Globus pallidus (tissue), 1 donor: ENCODE measurements at regions not wholly inside any gene's neighbourhood (a gene's known extent, or its start where the extent isn't known, plus 50 kb on each side); places are given as distances from the start of the nearest gene placed in this dataset.
"Not testable (repeated sequence)": the region's sequence is repeated elsewhere in the genome, so short reads cannot be mapped to it uniquely, and the experiment has no call there.

ENCODE experiments used
- DNase-seq: peaks from one replicate; pipeline ENCODE4 v3.0.0-alpha.2; 2015; ENCODE audit warnings: low spot score

DNA sequence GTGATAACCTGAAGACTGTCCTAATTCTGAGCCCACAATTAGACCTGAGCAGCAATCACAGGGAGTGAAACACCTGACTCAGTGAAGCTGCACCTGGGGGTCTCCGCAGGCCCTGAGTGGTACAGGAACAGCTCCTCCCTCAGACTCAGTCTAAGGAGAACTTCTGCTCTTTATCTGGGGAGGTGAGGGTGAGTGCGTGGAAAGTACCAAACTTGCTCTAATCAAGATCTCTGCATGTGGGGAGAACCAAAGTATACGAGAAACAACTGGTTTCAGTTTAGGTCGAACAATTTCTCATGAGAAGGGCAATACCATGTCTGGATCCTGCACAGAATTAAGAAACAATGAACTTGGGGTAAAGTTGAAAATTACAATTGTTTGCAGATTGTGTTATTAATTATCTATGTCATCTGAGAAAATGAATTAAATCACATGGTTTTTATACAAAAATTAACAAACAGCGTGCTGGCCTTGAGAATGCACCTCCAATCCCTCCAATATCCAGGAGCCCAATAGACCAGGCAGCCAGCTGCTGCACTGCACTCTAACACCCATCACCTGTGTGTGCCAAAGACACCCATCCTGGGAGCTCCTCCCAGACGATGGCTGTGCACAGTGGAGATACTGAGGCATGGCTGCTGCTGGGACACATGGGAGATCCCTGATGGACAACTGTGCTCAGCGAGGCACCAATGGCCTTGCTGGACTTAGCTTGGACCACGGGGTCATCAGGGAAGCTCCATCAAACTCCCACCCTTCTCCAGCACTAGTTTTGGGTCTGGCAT, 828.8 kb downstream of the TMEM121 start:
- not testable (repeated sequence) for DNase-seq

DNA sequence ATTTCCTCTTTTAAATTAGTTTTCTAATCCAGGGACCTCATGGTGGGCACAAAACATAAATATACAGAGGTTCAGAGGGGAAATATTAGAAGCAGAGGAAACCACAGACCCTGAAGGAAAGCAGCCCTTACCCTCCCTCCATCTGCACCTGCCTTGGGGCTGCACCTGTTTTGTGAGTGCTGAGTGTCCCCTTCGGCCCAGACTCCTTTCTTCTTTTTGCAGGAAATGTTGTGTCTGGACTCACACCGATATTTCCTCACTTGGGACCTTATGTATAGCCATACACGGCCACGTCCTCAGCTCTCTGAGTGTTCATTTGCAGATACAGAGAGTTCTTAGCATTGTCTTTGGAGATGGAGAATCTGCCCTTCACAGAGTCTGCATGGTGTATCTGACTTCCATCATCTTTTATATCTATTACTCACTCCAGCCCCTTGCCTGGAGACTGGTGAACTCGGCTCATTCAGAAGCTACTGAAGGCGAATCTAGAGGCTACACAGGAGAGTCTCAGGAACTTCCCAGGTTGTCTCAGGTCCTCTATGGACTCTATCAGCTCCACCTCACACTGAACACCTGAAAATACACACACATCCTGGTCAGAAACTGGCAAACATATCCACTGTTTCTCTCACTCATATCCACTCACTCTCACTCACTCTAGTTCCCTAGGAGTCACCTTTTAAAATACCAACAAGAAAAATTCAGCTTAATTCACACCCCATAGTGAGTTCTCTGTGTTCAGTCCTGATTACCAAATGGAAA, 829.7 kb downstream of the TMEM121 start:
- not testable (repeated sequence) for DNase-seq

DNA sequence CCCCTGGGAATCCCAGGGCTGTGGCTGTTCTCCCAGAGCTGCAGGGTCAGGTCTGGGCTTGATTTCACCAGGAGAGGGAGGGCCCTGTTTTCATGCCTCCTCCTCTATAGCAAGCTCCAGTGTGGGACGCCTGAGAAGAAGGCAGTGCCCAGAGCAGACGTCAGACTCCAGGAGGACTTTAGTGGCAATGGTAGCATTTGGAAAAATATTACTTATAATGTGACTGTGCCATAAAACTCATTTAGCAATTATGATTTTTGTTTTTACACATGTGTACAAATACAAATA, 830.2 kb downstream of the TMEM121 start:
- not testable (repeated sequence) for DNase-seq

DNA sequence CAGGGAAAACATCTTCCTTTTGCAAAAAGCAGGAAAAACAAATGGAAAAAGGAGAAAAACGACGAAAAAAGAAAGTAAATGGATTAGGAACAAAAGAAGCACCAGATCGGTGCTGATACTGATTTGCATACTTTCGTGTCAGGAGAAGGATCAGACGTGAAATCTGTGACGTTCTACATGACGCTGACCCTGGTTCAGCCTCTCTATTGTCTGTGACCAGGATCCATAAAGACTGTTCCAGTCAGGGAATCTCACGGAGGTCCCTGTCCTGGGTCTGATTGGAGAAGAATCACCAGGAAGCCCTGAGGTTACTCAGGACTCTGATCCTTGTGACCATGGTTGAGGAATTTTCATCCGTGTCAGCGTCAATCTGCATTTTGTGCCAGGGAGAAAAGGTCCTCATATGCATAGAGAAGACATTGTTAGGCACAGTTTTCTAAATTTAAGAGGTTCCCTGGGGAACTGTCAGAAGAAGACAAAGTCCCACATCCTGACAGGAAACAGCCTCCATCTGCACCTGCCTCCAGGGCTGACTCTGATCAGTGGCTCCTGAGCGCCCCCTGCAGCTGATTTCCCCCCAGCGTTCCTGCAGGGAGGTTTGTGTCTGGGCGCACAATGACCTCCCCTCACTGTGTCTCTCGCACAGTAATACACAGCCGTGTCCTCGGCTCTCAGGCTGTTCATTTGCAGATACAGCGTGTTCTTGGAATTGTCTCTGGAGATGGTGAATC, 832.9 kb downstream of the TMEM121 start:
- not testable (repeated sequence) for DNase-seq

DNA sequence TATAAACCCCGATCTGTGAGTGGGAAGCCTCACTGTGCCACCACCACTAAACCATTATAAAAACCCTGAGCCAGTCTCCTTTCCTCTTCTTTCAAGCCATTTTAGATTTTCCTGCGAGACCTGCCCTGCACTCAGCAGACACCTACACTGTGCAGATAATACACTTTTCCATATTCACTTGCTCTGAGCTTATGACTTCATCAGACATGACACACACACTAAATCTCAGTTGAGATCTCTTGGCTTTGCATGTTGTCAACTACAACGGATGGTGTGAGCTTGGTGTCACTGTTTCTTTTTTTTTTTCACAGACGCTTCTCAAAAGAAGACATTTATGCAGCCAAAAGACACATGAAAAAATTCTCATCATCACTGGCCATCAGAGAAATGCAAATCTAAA, 839.0 kb downstream of the TMEM121 start:
- DNase-seq: not testable (repeated sequence)

DNA sequence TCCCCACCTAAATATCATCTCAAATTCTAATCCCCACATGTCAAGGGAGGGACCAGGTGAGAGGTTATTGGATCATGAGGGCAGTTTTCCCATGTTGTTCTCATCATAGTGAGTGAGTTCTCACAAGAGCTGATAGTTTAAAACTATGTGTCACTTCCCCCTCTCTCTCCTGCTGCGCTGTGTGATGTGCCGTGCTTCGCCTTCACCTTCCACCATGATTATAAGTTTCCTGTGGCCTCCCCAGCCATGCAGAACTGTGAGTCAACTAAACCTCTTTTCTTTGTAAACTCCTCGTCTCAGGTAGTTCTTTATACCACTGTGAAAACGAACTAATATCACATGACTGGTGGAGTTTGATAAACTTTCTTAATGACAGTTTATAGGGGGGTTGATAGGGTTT, 839.5 kb downstream of the TMEM121 start:
- not testable (repeated sequence) for DNase-seq

DNA sequence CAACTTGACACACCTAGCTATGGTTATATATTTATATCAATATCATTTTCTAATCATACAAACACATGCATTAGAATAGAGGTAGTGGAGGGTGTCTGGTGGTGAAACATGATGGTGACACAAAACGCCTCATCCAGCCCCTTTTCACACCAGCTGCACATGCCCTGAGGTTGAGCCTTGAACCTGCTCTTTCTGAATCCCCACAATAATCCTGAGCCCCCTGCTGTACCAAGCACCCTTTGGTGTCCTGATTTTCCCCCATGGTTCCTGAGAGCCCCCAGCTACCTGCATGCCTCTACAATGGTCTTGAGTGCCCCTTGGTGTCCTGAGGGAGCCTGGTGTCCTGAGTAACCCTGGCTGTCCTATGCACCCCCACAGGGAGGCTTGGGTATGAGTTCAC, 840.6 kb downstream of the TMEM121 start:
- DNase-seq: not testable (repeated sequence)

DNA sequence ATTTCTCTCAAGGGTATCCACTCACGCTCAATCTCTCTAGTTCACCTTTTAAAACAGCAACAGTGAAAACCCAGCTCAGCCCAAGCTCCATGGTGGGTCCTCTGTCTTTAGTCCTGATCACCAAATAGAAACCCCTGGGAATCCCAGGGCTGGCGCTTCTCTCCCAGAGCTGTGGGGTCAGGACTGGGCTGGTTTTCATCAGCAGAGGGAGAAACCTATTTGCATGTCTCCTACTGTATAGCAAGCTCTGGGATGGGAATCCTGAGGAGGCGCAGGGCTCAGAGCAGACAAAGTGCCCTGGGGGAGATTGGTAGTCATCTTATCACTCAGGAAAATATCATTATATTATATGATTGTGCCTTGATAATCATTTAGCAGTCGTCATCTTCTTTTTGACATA, 843.1 kb downstream of the TMEM121 start:
- DNase-seq: not testable (repeated sequence)

DNA sequence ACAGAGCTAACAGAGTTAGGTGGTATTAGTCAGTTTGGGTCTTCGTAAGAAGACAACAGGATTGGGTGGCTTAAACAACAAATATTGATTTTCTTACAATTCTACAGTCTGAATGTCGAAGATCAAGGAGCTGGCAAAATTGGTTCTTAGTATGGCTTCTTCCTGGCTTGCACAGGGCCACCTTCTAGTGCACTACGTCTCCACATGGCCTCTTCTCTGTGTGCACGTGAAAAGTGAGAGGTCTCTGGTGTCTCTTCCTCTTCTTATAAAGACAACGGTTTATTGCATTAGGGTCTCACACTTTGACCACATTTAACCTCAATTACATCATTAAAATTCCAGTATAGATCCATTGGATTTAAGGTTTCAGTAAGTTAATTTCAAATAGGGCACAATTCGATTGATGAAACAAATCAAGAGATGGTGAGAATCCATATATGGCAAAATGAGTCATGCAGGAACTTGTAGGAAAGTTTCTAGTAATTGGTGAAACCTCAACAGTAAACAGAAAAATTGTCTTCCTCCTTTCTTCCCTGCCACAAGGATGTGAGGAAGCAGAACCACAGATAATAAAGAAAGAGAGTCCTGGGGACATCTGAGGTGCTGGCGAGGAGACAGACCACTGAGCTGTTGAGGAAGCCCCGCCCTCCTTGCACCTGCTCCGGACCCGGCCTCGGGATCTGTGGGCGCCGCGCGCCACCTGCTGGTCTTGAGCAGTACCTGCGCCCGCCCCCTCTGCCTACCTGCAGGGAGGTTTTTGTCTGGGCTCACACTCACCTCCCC, 846.7 kb downstream of the TMEM121 start:
- DNase-seq: peak; percentile 6

DNA sequence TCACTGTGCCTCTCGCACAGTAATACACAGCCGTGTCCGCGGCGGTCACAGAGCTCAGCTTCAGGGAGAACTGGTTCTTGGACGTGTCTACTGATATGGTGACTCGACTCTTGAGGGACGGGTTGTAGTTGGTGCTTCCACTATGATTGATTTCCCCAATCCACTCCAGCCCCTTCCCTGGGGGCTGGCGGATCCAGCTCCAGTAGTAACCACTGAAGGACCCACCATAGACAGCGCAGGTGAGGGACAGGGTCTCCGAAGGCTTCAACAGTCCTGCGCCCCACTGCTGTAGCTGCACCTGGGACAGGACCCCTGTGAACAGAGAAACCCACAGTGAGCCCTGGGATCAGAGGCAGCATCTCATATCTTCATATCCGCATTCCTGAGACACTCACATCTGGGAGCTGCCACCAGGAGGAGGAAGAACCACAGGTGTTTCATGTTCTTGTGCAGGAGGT, 847.3 kb downstream of the TMEM121 start:
- not testable (repeated sequence) for DNase-seq

DNA sequence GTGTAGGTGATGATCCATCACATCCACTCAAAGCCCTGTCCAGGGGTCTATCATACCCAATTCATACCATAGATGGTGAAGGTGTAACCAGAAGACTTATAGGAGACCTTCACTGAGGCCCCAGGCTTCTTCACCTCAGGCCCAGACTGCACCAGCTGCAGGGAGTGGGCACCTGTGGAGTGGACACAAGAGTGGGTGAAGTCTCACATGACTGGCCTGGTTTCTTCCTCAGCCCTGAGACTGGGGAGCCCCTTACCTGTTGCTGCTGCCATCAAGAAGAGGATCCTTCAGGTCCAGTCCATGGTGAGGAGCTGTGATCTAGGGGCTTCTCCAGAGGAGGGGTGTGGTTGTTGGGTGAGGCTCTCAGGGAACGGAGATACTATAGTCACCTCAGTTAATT, 851.0 kb downstream of the TMEM121 start:
- DNase-seq: no peak

DNA sequence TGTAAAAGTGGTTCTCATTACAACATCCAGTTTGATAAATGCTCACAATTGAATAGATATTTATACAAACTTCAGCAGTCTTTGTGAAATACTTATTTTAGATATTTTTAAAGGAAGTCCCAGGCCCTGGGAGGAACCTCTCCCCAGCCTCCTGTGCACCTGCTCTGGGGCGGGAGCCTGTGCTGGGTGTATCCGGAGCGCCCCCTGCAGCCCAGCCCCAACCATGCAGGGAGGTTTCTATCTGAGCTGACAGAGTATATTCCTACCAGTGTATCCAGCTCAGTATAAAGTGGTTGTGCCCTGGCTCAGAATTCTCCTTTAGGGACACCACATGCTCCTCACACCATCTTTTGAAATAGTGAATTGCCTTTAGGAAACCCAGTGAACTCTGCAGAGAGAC, 851.8 kb downstream of the TMEM121 start:
- no peak for DNase-seq

DNA sequence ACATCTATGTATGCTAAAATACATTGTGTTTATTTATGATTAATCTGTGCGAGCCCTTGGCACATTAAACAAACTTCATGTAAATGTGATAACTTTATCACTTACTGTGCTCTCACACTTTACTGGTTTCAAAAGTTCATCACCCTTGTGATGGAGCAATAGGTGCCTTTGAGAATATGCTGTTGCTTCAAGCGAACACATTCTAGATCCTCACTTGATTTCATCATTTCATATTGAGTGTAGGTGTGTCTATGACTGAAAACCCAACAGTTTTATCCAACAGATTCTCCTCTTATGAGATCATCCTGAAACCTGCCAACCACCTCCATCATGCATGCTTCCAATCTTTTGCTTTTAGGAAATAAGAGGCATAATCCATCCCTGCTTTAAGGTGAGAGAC, 854.4 kb downstream of the TMEM121 start:
- DNase-seq: no peak

DNA sequence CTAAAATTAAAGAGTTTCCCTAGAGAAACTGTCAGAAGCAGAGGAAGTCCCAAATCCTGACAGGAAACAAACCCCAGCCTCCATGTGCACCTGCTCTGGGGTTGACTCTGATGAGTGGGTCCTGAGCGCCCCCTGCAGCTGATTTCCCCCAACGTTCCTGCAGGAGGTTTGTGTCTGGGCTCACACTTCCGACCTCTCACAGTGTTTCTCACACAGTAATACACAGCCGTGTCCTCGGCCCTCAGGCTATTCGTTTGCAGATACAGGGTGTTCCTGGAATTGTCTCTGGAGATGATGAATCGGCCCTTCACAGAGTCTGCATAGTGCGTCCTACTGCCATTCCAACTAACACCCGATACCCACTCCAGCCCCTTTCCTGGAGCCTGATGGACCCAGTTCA, 862.8 kb downstream of the TMEM121 start:
- DNase-seq: not testable (repeated sequence)

DNA sequence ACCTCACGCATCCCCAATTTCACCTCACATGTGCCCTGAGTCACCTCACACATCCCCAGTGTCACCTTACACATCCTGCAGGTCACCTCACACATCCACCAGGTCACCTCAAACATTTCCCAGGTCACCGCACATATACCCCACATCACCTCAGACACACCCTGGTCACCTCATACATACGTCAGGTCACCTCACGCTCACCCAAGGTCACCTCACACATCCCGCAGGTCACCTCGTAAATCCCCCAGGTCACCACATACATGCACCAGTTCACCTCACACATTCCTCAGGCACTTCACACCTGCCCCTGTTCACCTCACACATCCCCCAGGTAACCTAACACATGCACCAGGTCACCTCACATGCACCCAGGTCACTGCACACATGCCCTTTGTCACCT, 864.0 kb downstream of the TMEM121 start:
- DNase-seq: no peak

DNA sequence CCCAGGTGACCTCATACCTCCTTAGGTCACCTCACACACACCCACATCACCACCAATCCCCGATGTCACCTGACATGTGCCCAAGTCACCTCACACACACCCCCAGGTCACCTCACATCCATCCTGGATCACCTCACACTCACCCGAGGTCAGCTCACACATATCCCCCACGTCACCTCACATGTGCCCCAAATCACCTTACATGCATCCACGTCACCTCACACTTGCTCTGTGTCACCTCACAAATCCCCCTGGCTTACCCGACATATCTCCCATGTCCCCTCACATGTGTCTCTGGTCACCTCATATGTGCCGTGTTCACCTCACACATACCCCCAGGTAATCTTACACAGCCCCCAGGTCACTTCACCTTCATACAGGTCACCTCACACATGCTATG, 864.6 kb downstream of the TMEM121 start:
- no peak for DNase-seq

DNA sequence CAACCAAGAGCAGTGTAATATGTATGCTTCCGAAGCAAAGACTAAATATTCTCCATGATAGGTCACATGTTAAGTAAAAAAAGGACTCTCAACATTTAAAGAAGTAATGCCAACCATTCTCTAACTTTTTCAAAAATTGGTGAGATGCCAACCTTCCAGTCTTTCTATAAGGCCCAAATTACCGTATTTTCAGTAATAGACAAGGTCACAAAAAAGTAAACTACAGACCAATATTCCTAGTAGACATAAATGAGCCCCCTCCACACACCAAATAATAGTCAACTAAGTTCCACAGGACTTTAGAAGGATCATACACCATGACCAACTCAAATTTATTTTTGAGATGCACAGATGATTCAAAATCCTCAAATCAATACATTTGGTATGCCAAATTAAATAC, 867.4 kb downstream of the TMEM121 start:
- DNase-seq: no peak

DNA sequence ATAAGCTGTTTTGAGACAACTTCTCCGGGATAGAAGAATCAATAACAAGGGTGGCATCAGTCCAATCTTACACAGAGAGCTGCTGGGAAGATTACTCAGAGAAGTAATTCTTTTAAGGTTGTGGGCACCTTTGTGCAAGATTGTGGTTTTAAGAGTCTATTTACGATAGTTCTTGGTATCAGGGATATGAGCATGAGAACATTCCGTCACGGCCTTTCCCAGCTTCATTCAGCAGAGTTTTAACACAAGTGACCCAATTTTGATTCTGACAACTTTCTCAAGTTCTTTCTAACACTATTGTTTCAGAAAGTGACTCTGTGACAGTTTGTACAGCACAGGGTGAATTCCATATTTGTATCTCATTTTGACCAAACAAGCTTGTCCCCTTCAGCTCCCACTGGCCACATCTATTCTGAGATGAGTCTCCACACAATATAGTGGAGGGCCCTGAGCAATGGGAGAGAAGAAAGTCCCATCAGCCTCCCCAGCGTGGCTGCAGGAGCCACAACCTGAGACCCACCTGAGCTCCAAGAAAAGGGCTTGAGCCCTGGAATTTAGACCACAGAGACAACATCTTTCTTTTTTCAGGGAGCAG, 869.2 kb downstream of the TMEM121 start:
- no peak for DNase-seq

DNA sequence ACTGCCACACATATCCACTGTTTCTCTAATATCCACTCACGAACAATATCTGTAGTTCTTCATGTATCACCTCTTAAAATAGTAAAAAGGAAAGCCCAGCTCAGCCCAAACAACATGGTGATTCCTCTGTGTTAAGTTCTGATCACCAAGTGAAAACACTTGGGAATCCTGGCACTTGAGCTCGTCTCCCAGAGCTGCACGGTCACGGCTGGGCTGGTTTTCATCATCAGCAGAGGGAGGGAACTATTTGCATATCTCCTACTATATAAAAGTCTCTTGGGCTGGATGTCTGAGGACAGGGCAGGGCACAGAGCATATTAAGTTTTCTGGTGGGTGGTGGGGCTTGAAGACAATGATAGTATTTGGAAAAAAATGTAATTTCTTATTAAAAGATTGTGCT, 870.6 kb downstream of the TMEM121 start:
- no peak for DNase-seq

DNA sequence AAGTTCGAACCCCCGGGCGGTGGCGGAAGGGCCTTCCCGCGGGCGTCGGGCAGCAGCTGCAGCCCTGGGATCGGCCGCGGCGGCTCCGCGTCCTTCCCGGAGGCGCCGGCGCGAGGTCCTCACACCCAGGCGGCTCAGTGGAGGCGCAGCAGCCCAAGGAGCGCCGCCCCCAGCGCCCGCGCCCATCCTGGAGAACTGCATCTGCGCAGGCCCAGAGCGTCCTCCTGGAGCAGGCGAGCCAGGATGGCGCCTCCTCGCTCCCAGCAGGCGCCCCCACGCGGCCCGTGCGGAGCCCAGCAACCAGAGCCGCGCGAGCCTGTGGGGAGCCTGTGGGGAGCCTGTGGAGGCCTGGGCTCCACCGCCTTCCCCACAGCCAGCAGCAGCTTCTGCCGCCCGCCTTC, 872.5 kb downstream of the TMEM121 start:
- DNase-seq: not testable (repeated sequence)

DNA sequence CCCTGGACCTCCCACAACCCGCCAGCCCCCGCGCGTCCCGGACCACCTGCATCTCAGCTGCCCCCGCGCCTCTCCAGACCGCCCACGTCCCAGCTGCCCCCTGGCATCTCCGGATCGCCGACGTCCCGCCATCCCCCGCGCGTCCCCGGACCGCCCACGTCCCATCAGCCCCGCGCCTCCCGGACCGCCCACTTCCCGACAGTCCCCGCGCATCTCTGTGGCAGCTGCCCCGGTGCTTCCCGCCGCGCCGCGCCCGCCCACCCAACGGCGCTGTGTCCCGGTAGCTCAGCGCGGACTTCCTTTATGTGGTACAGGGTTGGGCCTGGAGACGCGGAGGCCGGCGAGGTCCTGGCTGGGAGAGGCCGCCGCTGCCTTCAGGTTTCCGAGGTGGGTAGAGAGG, 874.9 kb downstream of the TMEM121 start:
- not testable (repeated sequence) for DNase-seq

DNA sequence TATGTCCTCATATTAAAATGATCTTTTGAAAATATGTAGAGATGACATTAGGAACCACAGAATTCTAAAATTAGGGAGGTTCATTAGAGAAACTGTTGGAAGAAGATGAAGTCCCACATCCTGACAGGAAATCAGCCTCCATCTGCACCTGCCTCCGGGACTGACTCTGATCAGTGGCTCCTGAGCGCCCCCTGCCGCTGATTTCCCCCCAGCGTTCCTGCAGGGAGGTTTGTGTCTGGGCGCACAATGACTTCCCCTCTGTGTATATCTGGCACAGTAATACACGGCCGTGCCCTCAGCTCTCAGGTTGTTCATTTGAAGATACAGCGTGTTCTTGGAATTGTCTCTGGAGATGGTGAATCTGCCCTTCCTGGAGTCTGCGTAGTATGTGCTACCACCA, 883.8 kb downstream of the TMEM121 start:
- DNase-seq: not testable (repeated sequence)
